ENCODE measurements at regions not wholly inside any gene's neighbourhood (a gene's known extent, or its start where the extent isn't known, plus 50 kb on each side); places are given as distances from the start of the nearest gene placed in this dataset.
A peak's percentile ranks its signal among the peaks of the same experiment; 100 is the strongest.

DNA sequence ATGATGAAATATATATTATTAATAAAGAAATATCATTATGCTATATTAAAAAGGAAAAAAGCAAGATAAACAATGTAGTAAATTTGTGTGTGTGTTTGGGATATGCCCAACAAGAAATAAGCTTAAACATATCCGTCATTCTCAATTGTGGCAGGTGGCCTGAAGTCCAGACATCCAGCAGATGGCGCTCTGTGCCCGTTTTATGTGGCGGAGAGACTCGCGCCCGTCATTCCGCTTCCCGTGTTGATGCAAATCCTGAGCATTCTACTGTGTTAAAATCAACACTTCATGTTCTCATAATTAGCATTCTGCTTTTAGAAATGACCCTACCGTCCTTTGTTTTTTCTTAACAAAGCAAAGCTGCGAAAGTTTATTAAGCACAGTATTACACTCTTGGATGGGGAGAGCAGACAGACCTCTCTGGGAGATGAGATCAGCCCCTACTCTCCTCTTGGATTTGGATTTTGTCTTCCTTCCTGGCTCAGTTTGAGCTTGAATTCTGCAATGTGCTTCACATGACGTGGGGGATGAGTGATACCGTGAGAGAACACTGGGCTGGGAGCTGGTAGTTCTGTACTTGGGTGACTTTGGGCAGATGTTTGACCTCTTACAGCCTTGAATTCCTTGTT is 125.8 kb downstream of the MCHR2 start:
- TF ChIP-seq GATA1 (IDR thresholded peaks at IDR 0.05; ENCODE audit: low read depth, low read length) (no peak), POLR2A (IDR thresholded peaks at IDR 0.05; ENCODE audit: low read length) (no peak)
- DNase-seq = peak; percentile 50 to 79
